ENCODE measurements at regions not wholly inside any gene's neighbourhood (a gene's known extent, or its start where the extent isn't known, plus 50 kb on each side); places are given as distances from the start of the nearest gene placed in this dataset.
A peak's percentile ranks its signal among the peaks of the same experiment; 100 is the strongest.

DNA sequence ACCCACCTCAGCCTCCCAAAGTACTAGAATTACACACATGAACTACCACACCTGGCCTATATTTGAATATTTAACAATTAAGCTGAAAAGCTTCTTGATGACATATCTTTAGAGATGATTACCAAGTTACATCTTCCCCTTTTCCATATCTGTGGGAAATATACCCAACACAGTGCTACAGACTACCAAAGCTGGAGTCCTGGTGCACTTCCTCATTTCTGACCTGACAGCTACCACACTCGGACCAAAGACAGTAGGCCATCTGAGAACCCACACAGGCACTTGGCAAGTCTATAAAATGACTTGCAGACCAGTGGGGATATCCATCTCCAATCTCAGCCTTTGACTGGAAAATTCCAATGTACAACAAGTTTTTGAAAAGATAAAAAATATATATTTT, 270.4 kb upstream of the KLF14 start:
- peak overlapping the region; percentile 73 for H3K27ac Mint-ChIP-seq
- H3K27me3 Mint-ChIP-seq, result no peaks in the 10 kb centered on the region
- H3K4me3 Mint-ChIP-seq, result no peak overlapping the region
- peaks cover 81% of the 10 kb centered on the region for H3K4me1 Mint-ChIP-seq (ENCODE audit: low read depth)
- peaks cover 11% of the 10 kb centered on the region for H3K9me3 Mint-ChIP-seq
- H3K36me3 Mint-ChIP-seq (ENCODE audit: low read depth), result peaks cover 41% of the 10 kb centered on the region

DNA sequence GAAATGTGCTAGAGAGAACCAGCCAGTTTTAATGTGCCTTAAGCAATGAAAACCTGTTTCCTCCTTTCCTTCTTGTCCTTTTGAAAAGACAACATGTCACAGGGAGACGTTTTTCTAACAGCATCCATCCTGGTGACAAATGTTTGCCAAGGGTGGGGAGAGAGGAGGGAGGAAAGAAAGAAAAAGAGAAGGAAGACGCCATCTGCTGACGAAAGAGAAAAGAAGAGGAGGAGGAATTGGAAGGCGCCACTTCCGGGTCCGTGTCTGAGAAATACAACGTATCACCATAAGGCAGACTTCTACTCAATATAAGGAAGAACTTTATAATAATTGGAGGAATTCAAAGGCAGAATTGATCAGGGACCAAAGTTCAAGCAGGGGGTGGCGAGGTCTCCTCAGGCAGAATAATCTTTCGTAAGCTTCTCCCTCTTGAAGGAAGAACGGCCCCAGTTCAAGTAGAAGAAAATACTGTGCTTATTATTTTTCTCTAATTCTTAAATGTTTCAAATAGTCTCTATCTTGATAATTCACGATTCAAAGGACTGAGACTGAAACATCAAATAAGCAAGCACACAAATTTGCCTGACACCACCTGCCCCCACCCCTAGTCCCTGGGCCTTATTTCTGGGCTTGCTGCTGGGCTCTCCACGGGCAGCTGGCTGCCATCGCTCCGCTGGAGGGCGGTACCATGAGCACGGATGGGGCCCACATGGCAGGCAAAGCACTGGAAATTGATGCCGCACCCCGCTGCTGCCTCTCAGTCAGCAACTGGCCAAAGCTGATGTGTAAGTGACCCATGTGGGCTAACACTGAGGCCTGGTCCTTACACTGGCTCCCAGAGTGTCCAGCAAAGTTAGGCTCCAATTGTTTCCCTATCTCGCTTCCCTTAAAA, 273.7 kb upstream of the KLF14 start:
- Mint-ChIP-seq H3K27ac (peak overlapping the region; percentile 100), H3K4me1 (ENCODE audit: low read depth) (peaks cover 91% of the 10 kb centered on the region), H3K9me3 (peaks cover 6% of the 10 kb centered on the region)

DNA sequence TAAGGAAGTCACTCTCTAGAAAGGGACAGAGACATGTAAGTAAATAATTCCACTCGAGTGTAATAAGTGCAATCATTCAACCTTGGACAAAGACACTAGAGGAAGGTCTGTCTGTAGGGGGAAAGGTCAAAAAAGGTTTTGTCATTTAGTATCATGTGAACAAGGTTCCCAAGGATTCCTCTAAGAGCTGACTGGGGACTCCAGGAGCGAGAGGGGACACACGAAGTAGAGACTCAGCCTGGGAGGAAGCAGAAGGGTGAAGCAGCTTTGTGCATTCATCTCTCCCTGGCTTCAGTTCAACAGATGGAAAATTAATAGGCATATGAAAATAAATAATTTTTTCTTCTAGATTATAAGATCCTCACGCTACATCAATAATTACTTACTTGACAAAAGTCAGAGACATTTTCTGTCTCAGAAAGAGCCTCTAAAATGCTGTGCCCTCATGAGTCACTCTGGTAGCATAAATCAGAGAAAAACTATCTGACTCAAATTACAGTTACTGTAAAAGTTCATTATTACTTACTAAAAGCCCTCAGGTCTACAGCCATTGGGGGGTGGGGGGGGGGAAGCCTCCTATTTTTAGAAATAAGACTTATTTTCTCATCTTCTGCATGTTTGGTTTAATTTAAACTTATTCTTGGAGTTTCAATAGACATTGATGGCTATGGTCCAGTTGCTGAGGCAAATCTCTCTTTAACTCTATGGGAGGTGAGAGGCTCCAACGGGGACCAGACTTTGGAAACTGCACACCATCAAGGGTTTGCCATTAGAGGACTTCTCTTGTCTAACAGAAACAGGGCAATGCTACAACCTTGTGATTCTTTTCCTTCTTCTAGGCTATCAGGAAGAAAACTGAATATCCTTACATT, 275.1 kb upstream of the KLF14 start:
- H3K4me1 Mint-ChIP-seq (ENCODE audit: low read depth), result peaks cover 94% of the 10 kb centered on the region
- H3K36me3 Mint-ChIP-seq (ENCODE audit: low read depth), result peaks cover 21% of the 10 kb centered on the region
- H3K27me3 Mint-ChIP-seq, result no peaks in the 10 kb centered on the region
- H3K4me3 Mint-ChIP-seq, result peak overlapping the region; percentile 77
- H3K27ac Mint-ChIP-seq, result peak overlapping the region; percentile 100
- peaks cover 3% of the 10 kb centered on the region for H3K9me3 Mint-ChIP-seq

More for the DNA sequence above, 273.7 kb upstream of the KLF14 start:
- Mint-ChIP-seq H3K27me3 (no peaks in the 10 kb centered on the region), H3K36me3 (ENCODE audit: low read depth) (peaks cover 30% of the 10 kb centered on the region), H3K4me3 (peak overlapping the region; percentile 77)

DNA sequence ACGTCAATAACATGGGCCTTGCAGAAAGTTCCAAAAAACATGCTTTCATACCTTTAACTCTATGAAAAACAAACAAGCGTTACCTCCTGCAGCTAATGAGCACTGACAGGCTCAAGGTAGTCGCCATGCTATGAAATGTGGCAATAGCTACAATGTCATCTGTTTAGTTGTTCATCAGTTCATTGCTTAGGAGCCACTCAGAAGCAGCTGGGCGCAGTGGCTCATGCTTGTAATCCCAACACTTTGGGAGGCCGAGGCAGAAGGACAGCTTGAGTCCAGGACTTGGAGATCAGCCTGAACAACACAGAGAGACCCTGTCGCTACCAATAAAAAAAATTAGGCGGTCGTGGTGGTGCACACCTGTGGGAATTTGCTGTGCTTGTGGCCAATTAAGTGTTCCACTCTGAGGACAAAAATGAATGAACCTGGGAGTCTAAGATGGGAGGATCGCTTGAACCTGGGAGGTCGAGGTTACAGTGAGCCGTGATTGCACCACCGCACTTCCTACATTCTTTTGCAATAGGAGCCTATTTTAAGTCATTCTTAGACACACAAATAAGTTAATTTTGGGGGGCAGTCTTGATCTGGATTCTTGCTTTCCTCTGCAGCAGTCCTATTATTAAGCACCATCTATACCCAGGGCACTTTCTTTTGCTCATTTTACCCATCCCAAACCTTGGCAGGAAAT, 276.2 kb upstream of the KLF14 start:
- H3K27me3 Mint-ChIP-seq, result no peaks in the 10 kb centered on the region
- peaks cover 93% of the 10 kb centered on the region for H3K4me1 Mint-ChIP-seq (ENCODE audit: low read depth)
- peak overlapping the region; percentile 100 for H3K27ac Mint-ChIP-seq
- peaks cover 16% of the 10 kb centered on the region for H3K36me3 Mint-ChIP-seq (ENCODE audit: low read depth)
- H3K4me3 Mint-ChIP-seq, result peak overlapping the region; percentile 77
- peaks cover 3% of the 10 kb centered on the region for H3K9me3 Mint-ChIP-seq

DNA sequence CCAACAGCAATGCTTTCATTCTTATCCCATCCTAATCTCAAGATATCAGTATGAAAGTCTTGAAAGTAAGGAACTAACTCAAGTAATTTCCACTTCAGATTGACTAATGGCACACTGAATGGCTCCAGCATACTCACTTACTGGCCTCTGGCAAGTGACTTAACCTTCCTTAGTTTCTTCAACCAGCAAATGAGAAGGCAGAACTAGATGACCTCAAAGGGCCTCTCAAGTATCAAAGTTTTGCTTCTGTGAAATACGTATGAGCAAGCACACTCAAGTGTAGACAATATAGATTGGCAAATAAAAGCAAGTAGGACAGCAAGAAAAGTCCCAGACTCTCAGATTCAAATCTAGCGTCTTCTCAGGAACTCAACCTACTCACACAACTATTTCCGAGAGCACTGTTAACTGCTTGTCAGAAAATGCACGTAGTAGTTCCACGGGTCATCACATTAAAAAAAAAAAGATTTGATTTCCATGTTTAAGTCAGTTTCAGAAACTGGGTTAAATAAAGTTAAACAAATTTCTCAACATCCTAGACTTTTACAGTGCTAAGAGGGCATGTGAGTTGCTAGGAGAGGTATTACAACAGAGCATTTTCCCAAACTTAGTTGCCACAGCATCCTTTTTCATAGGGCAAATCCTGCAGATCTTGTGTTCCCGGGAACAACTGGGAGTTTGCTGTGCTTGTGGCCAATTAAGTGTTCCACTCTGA, 276.9 kb upstream of the KLF14 start:
- H3K27me3 Mint-ChIP-seq, result no peaks in the 10 kb centered on the region
- H3K4me3 Mint-ChIP-seq, result peak overlapping the region; percentile 77
- H3K36me3 Mint-ChIP-seq (ENCODE audit: low read depth), result peaks cover 17% of the 10 kb centered on the region
- H3K9me3 Mint-ChIP-seq, result no peaks in the 10 kb centered on the region
- peaks cover 94% of the 10 kb centered on the region for H3K4me1 Mint-ChIP-seq (ENCODE audit: low read depth)
- peak overlapping the region; percentile 100 for H3K27ac Mint-ChIP-seq

DNA sequence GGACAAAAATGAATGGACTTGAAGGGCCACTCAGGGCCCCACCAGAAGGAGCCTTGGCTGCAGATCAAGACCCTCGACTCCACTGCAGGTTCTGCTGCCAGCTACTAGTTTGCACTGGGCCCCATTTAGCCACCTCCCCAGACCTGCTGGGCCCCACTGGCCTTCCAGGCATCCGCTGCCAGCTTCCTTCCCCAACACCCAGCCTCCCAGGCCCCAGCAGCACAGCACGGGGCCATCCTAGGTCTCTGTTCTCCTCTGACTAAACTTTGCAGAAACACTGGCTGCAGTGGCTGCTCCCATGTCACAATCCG, 277.4 kb upstream of the KLF14 start:
- Mint-ChIP-seq H3K4me3 (peak overlapping the region; percentile 77), H3K27ac (peak overlapping the region; percentile 100), H3K9me3 (no peaks in the 10 kb centered on the region), H3K27me3 (no peaks in the 10 kb centered on the region), H3K4me1 (ENCODE audit: low read depth) (peaks cover 96% of the 10 kb centered on the region), H3K36me3 (ENCODE audit: low read depth) (peaks cover 19% of the 10 kb centered on the region)

DNA sequence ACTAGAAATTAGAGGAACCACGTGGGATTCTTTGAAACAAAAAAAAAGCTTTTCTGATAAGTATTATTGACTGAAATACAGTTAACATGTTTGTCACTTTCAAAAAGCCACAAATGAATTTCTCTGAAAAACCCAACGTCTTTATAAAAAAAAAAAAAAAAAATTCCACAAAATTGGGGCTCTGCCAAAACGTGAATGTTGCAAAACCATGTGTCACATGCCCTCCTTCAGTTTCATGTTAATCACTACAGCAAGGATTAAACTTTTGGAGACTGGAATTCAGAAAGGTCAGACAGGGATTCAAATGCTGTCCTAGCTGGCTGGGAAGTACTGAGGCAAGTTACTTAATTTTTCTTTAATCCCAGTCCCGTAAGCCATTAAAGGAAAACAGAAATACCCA, 278.0 kb upstream of the KLF14 start:
- Mint-ChIP-seq H3K27ac (peak overlapping the region; percentile 100), H3K4me3 (peak overlapping the region; percentile 77), H3K36me3 (ENCODE audit: low read depth) (peaks cover 19% of the 10 kb centered on the region), H3K4me1 (ENCODE audit: low read depth) (peaks cover 92% of the 10 kb centered on the region), H3K27me3 (no peaks in the 10 kb centered on the region), H3K9me3 (no peaks in the 10 kb centered on the region)

DNA sequence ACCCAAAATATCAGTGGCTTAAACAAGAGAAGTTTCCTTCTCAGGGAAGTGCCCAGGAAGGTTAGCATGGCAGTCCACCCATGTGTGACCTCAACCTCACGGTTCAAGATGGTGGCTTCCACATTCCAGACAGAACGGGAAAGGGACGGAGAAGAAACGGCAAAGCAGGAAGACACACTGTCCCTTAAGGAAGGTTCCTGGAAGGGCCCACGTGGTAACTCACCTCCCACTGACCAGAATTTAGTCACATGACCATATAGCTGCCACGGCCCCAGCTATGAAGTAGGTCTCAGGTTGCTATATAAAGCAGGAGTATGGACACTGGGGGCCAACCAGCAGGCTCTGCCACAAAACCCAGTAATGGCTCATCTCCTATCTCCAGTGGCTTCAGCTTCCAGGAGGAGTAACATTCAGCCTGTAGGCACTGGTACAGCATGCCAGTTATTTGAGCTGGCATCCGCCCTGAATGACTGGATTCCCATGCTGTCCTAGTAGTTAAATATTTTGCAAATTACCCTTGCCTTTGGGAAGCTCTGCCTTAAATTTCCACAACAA, 278.5 kb upstream of the KLF14 start:
- peaks cover 89% of the 10 kb centered on the region for H3K4me1 Mint-ChIP-seq (ENCODE audit: low read depth)
- no peaks in the 10 kb centered on the region for H3K9me3 Mint-ChIP-seq
- peaks cover 18% of the 10 kb centered on the region for H3K36me3 Mint-ChIP-seq (ENCODE audit: low read depth)
- peak overlapping the region; percentile 77 for H3K4me3 Mint-ChIP-seq
- no peaks in the 10 kb centered on the region for H3K27me3 Mint-ChIP-seq
- peak overlapping the region; percentile 100 for H3K27ac Mint-ChIP-seq

DNA sequence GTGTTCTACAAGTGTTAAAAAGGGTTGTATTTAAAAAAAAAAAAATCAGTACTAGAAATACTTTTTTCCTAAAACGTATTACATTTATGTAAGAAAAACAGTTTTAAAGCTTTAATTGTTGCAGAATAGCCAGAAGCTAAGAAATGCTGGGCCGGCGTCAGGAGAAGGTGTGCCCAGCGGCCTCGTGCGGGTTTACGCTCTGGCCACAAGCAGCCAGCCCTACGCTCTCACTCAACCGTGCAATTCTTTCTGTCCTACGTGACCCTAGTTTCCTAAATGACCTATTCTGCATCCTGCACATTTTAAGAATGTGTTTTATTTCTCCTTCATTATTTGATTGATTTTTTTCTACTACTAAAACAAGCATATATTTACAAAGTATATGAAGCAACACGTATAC, 279.7 kb upstream of the KLF14 start:
- Mint-ChIP-seq H3K4me3 (peak overlapping the region; percentile 77), H3K9me3 (no peaks in the 10 kb centered on the region), H3K4me1 (ENCODE audit: low read depth) (peaks cover 88% of the 10 kb centered on the region), H3K27ac (peak overlapping the region; percentile 100), H3K36me3 (ENCODE audit: low read depth) (peaks cover 23% of the 10 kb centered on the region), H3K27me3 (no peaks in the 10 kb centered on the region)

DNA sequence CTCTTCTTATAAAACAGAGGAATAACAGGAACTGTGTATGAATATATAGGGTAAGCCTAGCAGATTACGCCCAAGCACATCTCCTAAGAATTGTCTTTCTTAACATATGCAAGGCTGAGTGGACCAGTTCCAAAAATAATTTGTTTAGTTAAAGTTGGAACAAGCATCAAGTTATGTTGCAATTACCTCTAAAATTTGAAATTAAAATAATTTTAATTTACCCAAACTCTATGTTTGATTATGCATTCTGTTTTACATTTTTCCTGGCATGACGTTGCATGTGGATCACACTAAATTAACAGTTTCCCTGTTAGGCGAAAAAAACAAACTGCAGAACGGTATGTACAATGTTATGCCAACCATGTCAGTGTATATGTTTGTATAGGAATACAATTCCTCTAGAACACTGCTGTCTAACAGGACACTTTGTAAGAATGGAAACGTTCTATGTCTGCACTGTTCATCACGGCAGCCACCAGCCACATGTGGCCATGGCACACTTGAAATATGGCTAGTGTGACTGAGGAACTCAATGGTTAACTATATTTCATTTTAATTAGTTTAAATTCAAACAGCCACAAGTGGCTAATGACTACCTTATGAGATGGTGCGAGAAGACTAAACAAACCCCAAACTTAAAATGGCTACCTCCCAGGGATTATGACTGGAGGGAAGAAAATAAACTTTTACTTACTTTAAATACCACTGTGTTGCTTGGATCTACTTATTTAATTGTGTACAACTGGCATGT, 281.1 kb upstream of the KLF14 start:
- peaks cover 88% of the 10 kb centered on the region for H3K4me1 Mint-ChIP-seq (ENCODE audit: low read depth)
- no peak overlapping the region for H3K4me3 Mint-ChIP-seq
- no peaks in the 10 kb centered on the region for H3K27me3 Mint-ChIP-seq
- H3K9me3 Mint-ChIP-seq, result no peaks in the 10 kb centered on the region
- H3K36me3 Mint-ChIP-seq (ENCODE audit: low read depth), result peaks cover 23% of the 10 kb centered on the region
- H3K27ac Mint-ChIP-seq, result peak overlapping the region; percentile 50

DNA sequence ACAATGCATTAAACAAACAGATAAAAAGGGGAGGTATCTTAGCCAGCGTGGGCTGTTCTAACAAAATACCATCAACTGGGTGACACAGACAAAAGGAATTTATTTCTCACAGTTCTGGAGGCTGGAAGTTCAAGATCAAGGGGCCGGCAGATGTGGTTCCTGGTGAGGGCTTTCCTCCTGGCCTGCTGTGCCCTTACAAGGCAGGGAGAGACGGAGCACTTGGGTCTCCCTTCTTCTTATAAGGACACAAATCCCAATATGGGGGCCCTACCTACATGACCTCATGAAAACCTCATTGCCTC, 281.6 kb upstream of the KLF14 start:
- H3K36me3 Mint-ChIP-seq (ENCODE audit: low read depth), result peaks cover 23% of the 10 kb centered on the region
- peaks cover 88% of the 10 kb centered on the region for H3K4me1 Mint-ChIP-seq (ENCODE audit: low read depth)

DNA sequence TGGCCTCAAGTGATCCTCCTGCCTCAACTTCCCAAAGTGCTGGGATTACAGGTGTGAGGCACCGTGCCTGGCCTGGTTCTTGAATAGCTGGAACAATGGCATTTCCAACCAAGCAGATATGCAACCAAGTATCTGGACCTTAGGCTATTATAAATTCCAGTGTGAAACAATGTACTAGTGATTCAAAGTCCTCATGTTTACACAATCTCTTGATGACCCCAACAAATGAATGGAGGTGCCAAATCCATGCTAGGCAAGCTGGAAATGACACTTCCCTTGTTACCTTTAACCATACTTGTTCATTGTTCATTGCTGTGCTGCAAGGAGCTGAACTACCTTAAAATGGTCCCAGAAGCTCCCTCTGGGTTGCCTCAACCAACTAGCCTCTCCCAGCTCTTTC, 282.2 kb upstream of the KLF14 start:
- no peaks in the 10 kb centered on the region for H3K9me3 Mint-ChIP-seq
- H3K27me3 Mint-ChIP-seq, result no peaks in the 10 kb centered on the region
- H3K36me3 Mint-ChIP-seq (ENCODE audit: low read depth), result peaks cover 23% of the 10 kb centered on the region
- peak overlapping the region; percentile 50 for H3K27ac Mint-ChIP-seq
- H3K4me1 Mint-ChIP-seq (ENCODE audit: low read depth), result peaks cover 88% of the 10 kb centered on the region
- H3K4me3 Mint-ChIP-seq, result no peak overlapping the region

More for the DNA sequence above, 281.6 kb upstream of the KLF14 start:
- H3K27ac Mint-ChIP-seq, result peak overlapping the region; percentile 50
- H3K27me3 Mint-ChIP-seq, result no peaks in the 10 kb centered on the region
- H3K4me3 Mint-ChIP-seq, result no peak overlapping the region
- no peaks in the 10 kb centered on the region for H3K9me3 Mint-ChIP-seq

DNA sequence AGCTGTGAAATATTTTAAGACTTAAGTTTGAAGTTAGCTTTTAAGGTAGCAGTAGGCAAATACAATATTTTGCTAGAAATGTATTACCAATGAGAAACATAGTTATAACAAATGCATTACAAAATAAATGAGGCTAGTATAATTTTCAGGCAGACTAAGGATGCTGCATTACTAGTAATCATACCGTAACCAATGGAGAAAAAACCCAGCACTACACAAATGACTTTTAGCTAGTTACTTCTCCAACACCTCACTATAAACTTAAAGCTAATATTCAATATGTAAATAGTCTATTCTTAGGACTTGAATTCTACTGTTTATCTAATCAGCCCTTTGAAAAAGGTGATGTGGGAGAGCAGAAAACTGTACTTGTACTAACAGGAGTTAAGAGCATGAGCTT, 285.3 kb upstream of the KLF14 start:
- Mint-ChIP-seq H3K27me3 (no peaks in the 10 kb centered on the region), H3K4me1 (ENCODE audit: low read depth) (peaks cover 85% of the 10 kb centered on the region), H3K4me3 (no peak overlapping the region), H3K9me3 (peaks cover 5% of the 10 kb centered on the region), H3K36me3 (ENCODE audit: low read depth) (peaks cover 44% of the 10 kb centered on the region), H3K27ac (peak overlapping the region; percentile 23)

All from stimulated activated naive CD8-positive, alpha-beta T cell treated with anti-CD3 and anti-CD28 coated beads, Interleukin-15, Interleukin-2, amounts not matched to agents 100 ng/mL and 50 ng/mL, for 24 hours (primary cell).